Nucleus accumbens (tissue), 56 donors: ENCODE measurements at regions not wholly inside any gene's neighbourhood (a gene's known extent, or its start where the extent isn't known, plus 50 kb on each side); places are given as distances from the start of the nearest gene placed in this dataset.
A peak's percentile ranks its signal among the peaks of the same experiment; 100 is the strongest.
"Not testable (repeated sequence)": the region's sequence is repeated elsewhere in the genome, so short reads cannot be mapped to it uniquely, and the experiment has no call there.

Source experiments
- DNase-seq, 56 donors: peaks; one replicate each; lab custom pipeline; 2025; lab: John Stamatoyannopoulos, UW

GRCh38 chr6:144510859-144511258 lies 225.7 kb downstream of the UTRN start:
- DNase-seq, result no peak

GRCh38 chr6:144515761-144516160 lies 230.6 kb downstream of the UTRN start:
- no peak for DNase-seq

- DNase-seq, result no peak
These were observed 234.3 kb downstream of the UTRN start for GRCh38 chr6:144519426-144519825.

- DNase-seq, result no peak
These were observed 243.7 kb downstream of the UTRN start for GRCh38 chr6:144528743-144529425.

- DNase-seq, result no peak
These were observed 245.0 kb downstream of the UTRN start for GRCh38 chr6:144530118-144530517.

GRCh38 chr6:144532238-144532637 lies 247.1 kb downstream of the UTRN start:
- not testable (repeated sequence) for DNase-seq

GRCh38 chr6:144534180-144534579 lies 249.0 kb downstream of the UTRN start:
- no peak for DNase-seq

- no peak for DNase-seq
These were observed 250.5 kb downstream of the UTRN start for GRCh38 chr6:144535630-144536029.

- DNase-seq, result no peak
These were observed 250.9 kb downstream of the UTRN start for GRCh38 chr6:144536079-144536478.

- DNase-seq, result no peak
These were observed 258.1 kb downstream of the UTRN start for GRCh38 chr6:144543006-144543871.

GRCh38 chr6:144544266-144544830 lies 259.2 kb downstream of the UTRN start:
- peak in 19 of 56 donors; percentile 1 to 69 (median 11) for DNase-seq

- DNase-seq, result no peak
These were observed 261.7 kb downstream of the UTRN start for GRCh38 chr6:144546807-144547206.

GRCh38 chr6:144547409-144547808 lies 262.3 kb downstream of the UTRN start:
- DNase-seq, result no peak

- DNase-seq, result no peak
These were observed 263.4 kb downstream of the UTRN start for GRCh38 chr6:144548536-144548935.

GRCh38 chr6:144549837-144550747 lies 265.0 kb downstream of the UTRN start:
- no peak for DNase-seq

GRCh38 chr6:144551339-144551738 lies 266.2 kb downstream of the UTRN start:
- DNase-seq, result no peak

GRCh38 chr6:144555066-144555465 lies 269.9 kb downstream of the UTRN start:
- DNase-seq, result no peak

- no peak for DNase-seq
These were observed 274.9 kb downstream of the UTRN start for GRCh38 chr6:144559865-144560593.

- DNase-seq, result no peak
These were observed 276.4 kb downstream of the UTRN start for GRCh38 chr6:144561455-144562043.
